SK-N-SH treated with all-trans-retinoic acid at 6 μM for 48 hours (cell line): ENCODE measurements at regions not wholly inside any gene's neighbourhood (a gene's known extent, or its start where the extent isn't known, plus 50 kb on each side); places are given as distances from the start of the nearest gene placed in this dataset.

Experiments
- CSDC2 ChIP-seq: fragments of 250-450 bp; sonication (Bioruptor Pico); IDR thresholded peaks from 2 replicates; pipeline ENCODE4 v1.5.0; 2020; ENCODE audit warnings: mild to moderate bottlenecking, moderate library complexity
- CSRNP3 ChIP-seq: fragments of 250-450 bp; sonication (Bioruptor Pico); IDR thresholded peaks from 2 replicates; pipeline ENCODE4 v1.5.1; 2021; ENCODE audit warnings: mild to moderate bottlenecking, moderate library complexity
- PATZ1 ChIP-seq: fragments of 250-450 bp; sonication (Bioruptor Pico); IDR thresholded peaks from 2 replicates; pipeline ENCODE4 v1.8.0; 2020; ENCODE audit warnings: mild to moderate bottlenecking, moderate library complexity, borderline replicate concordance
- POU6F1 ChIP-seq: fragments of 250-450 bp; sonication (Bioruptor Pico); IDR thresholded peaks from 2 replicates; pipeline ENCODE4 v1.8.0; 2021; ENCODE audit warnings: low read depth, mild to moderate bottlenecking, moderate library complexity, borderline replicate concordance
- TCF4 ChIP-seq: fragments of 250-450 bp; sonication (Bioruptor Pico); IDR thresholded peaks from 2 replicates; pipeline ENCODE4 v1.8.0; 2021; ENCODE audit warnings: mild to moderate bottlenecking, moderate library complexity, borderline replicate concordance
- TOX ChIP-seq: fragments of 250-450 bp; sonication (Bioruptor Pico); IDR thresholded peaks from 2 replicates; pipeline ENCODE4 v1.8.0; 2021; ENCODE audit warnings: mild to moderate bottlenecking, moderate library complexity, borderline replicate concordance
- ZFP3 ChIP-seq: fragments of 250-450 bp; sonication (Bioruptor Pico); IDR thresholded peaks from 2 replicates; pipeline ENCODE4 v1.5.0; 2020; ENCODE audit warnings: mild to moderate bottlenecking, moderate library complexity
- ZNF565 ChIP-seq: fragments of 450-650 bp; formaldehyde crosslinking; conservative IDR thresholded peaks from 2 replicates; pipeline ENCODE4 v1.5.0; 2020; ENCODE audit warnings: low read depth, mild to moderate bottlenecking, moderate library complexity
- ZNF8 ChIP-seq: fragments of 450-650 bp; formaldehyde crosslinking; IDR thresholded peaks from 2 replicates; pipeline ENCODE4 v1.5.0; 2020; ENCODE audit warnings: mild to moderate bottlenecking, moderate library complexity

- TF ChIP-seq TOX (CRISPR knock-in tag) (no peak), CSDC2 (no peak), POU6F1 (CRISPR knock-in tag) (no peak), PATZ1 (CRISPR knock-in tag) (no peak), ZNF565 (CRISPR knock-in tag) (no peak), ZNF8 (CRISPR knock-in tag) (no peak), TCF4 (CRISPR knock-in tag) (no peak), ZFP3 (CRISPR knock-in tag) (no peak), CSRNP3 (CRISPR knock-in tag) (no peak)
These were observed 171.3 kb downstream of the ACTL7B start for GRCh38 chr9:108684288-108685025.
